GM23338 (cell line): ENCODE measurements at regions not wholly inside any gene's neighbourhood (a gene's known extent, or its start where the extent isn't known, plus 50 kb on each side); places are given as distances from the start of the nearest gene placed in this dataset.

Source experiments
- ATAC-seq: fragments of 200-7000 bp; cut with Tn5 transposase; 3 replicates; pipeline ENCODE4 v1.9.1; 2020
- DNase-seq: peaks from one replicate; pipeline ENCODE4 v3.0.0-alpha.2; 2015; ENCODE audit warnings: low spot score
- H2AFZ ChIP-seq: fragments of 200-600 bp; sonication (generic); 2 replicates; pipeline ENCODE4 v1.8.0; 2016; ENCODE audit warnings: antibody characterized with exemption, mild to moderate bottlenecking, moderate library complexity
- H3F3A ChIP-seq: fragments of 200-600 bp; sonication (generic); replicated peaks from 2 replicates; pipeline ENCODE4 v1.8.0; 2017; ENCODE audit warnings: antibody characterized with exemption, mixed run types, low read depth
- H3K27ac ChIP-seq: fragments of 200-600 bp; sonication (generic); 2 replicates; pipeline ENCODE4 v1.6.1; 2016; ENCODE audit warnings: low read depth
- H3K27me3 ChIP-seq: fragments of 200-600 bp; sonication (generic); 2 replicates; pipeline ENCODE4 v1.8.0; 2016; ENCODE audit warnings: mild to moderate bottlenecking, mixed run types, moderate library complexity; ENCODE audit not compliant: insufficient read depth
- H3K36me3 ChIP-seq: fragments of 200-600 bp; sonication (generic); 2 replicates; pipeline ENCODE4 v1.8.0; 2016; ENCODE audit warnings: mild to moderate bottlenecking; ENCODE audit not compliant: insufficient read depth
- H3K4me1 ChIP-seq: fragments of 200-600 bp; sonication (generic); 2 replicates; pipeline ENCODE4 v1.8.0; 2016; ENCODE audit warnings: mild to moderate bottlenecking, moderate library complexity; ENCODE audit not compliant: insufficient read depth
- H3K4me2 ChIP-seq: fragments of 200-600 bp; sonication (generic); 2 replicates; pipeline ENCODE4 v1.7.1; 2017; ENCODE audit warnings: mixed run types
- H3K4me3 ChIP-seq: fragments of 200-600 bp; sonication (generic); 2 replicates; pipeline ENCODE4 v1.6.1; 2016; ENCODE audit warnings: mixed run types
- H3K79me2 ChIP-seq: fragments of 200-600 bp; sonication (generic); replicated peaks from 2 replicates; pipeline ENCODE4 v1.8.0; 2017; ENCODE audit warnings: mild to moderate bottlenecking; ENCODE audit not compliant: insufficient read depth
- H3K9me2 ChIP-seq: fragments of 200-600 bp; sonication (generic); 2 replicates; pipeline ENCODE4 v1.8.0; 2017; ENCODE audit not compliant: insufficient read depth
- H4K20me1 ChIP-seq: fragments of 200-600 bp; sonication (generic); replicated peaks from 2 replicates; pipeline ENCODE4 v1.8.0; 2017; ENCODE audit warnings: mild to moderate bottlenecking; ENCODE audit not compliant: insufficient read depth
- H3K27ac Mint-ChIP-seq: 2 replicates; pipeline ENCODE4 v1.8.0; 2020; ENCODE audit warnings: inconsistent platforms, mild to moderate bottlenecking, moderate library complexity, mixed read lengths
- H3K27me3 Mint-ChIP-seq: 3 replicates; pipeline ENCODE4 v1.8.0; 2022; ENCODE audit warnings: low read depth, mild to moderate bottlenecking, moderate library complexity, mixed read lengths, inconsistent platforms; ENCODE audit not compliant: insufficient read depth, poor library complexity
- H3K36me3 Mint-ChIP-seq: 3 replicates; pipeline ENCODE4 v1.8.0; 2021; ENCODE audit warnings: low read depth, mild to moderate bottlenecking, inconsistent platforms, moderate library complexity, mixed read lengths
- H3K4me1 Mint-ChIP-seq: 3 replicates; pipeline ENCODE4 v1.8.0; 2020; ENCODE audit warnings: mild to moderate bottlenecking, inconsistent platforms, mixed read lengths
- H3K4me3 Mint-ChIP-seq: 3 replicates; pipeline ENCODE4 v1.8.0; 2021; ENCODE audit warnings: moderate library complexity, mild to moderate bottlenecking, inconsistent platforms, mixed read lengths
- H3K9me3 Mint-ChIP-seq: 3 replicates; pipeline ENCODE4 v1.8.0; 2020; ENCODE audit warnings: moderate library complexity, mild to moderate bottlenecking, inconsistent platforms, mixed read lengths
- CREB1 ChIP-seq: fragments of 250-450 bp; sonication (Bioruptor Pico); IDR thresholded peaks from 2 replicates; pipeline ENCODE4 v1.5.0; 2020; ENCODE audit warnings: low read depth, mild to moderate bottlenecking, moderate library complexity
- ETS1 ChIP-seq: IDR thresholded peaks from 2 replicates; pipeline ENCODE4 v1.6.1; 2016; ENCODE audit warnings: antibody characterized with exemption
- EZH2phosphoT487 ChIP-seq: fragments of 200-600 bp; sonication (generic); IDR thresholded peaks from one replicate; pipeline ENCODE4 v1.8.1; 2018; ENCODE audit warnings: antibody characterized with exemption; ENCODE audit not compliant: unreplicated experiment
- NANOG ChIP-seq: IDR thresholded peaks from 2 replicates; pipeline ENCODE4 v1.6.1; 2016; ENCODE audit warnings: antibody characterized with exemption, borderline replicate concordance
- POLR2AphosphoS5 ChIP-seq: IDR thresholded peaks from 2 replicates; pipeline ENCODE4 v1.6.1; 2016; ENCODE audit warnings: antibody characterized with exemption, low read depth
- STAT1 ChIP-seq: IDR thresholded peaks from one replicate; pipeline ENCODE4 v1.6.1; 2016; ENCODE audit warnings: antibody characterized with exemption; ENCODE audit not compliant: unreplicated experiment
- ZNF114 ChIP-seq: fragments of 250-450 bp; sonication (Bioruptor Pico); IDR thresholded peaks from 2 replicates; pipeline ENCODE4 v1.5.0; 2020; ENCODE audit warnings: mild to moderate bottlenecking, moderate library complexity
- ZNF331 ChIP-seq: fragments of 250-450 bp; sonication (Bioruptor Pico); IDR thresholded peaks from 2 replicates; pipeline ENCODE4 v1.5.0; 2020; ENCODE audit warnings: low read depth, mild to moderate bottlenecking, moderate library complexity
- TF ChIP-seq, protein P1 (sequence below): fragments of 250-450 bp; sonication (Bioruptor Pico); IDR thresholded peaks from 2 replicates; pipeline ENCODE4 v1.5.0; 2020; ENCODE audit warnings: mild to moderate bottlenecking, moderate library complexity
- TF ChIP-seq, protein P2 (sequence below): IDR thresholded peaks from one replicate; pipeline ENCODE4 v1.6.1; 2018; ENCODE audit warnings: antibody characterized with exemption; ENCODE audit not compliant: unreplicated experiment

DNA sequence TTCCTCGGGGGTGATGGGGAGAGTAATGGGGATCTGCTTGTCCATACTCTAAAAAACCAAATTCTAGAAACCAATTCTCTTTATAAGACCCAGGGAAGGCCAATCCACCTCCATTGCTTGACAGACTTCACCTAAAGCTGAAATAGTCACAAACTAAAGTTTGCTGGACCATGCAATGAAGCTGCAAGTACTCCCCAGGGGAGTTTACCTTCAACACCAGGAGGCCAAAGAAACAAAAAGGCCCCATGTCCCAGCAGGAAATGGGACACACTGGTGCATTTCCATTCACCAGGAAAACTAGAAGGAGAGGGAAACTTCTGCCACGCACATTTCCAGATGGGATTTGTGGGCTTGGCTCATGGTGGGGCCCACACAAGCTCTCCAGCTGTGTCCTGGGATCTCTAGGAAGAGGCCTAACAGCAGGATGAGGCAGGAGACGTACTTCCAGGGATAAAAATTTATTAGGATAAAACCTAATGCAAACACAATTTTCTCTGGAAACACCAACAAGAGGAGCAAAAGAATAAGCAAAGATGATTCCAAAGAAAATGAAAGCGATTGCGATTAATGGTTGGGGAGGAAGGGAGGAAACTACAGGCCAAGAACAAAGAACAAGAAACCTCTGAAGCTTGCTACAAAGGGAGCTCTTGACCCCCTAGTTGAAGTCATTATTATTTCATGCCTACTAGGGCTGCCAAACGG lies 238.0 kb upstream of the LRTM1 start:
- no peak overlapping the region for H3K27ac Mint-ChIP-seq
- Histone ChIP-seq H3K36me3 (no peaks in the 10 kb centered on the region), H3K27ac (no peak overlapping the region), H3K9me2 (peaks cover 16% of the 10 kb centered on the region; the same call in 1 of the 2 replicates), H3K27me3 (no peaks in the 10 kb centered on the region), H4K20me1 (no peaks in the 10 kb centered on the region), H3K79me2 (no peaks in the 10 kb centered on the region), H3K4me2 (no peak overlapping the region), H3K4me1 (no peaks in the 10 kb centered on the region), H3F3A (no peaks in the 10 kb centered on the region), H2AFZ (peak overlapping the region; percentile 39; the same call in 1 of the 2 replicates), H3K4me3 (no peak overlapping the region)
- ATAC-seq (no peak), DNase-seq (no peak)
- TF ChIP-seq ZNF114 (no peak), EZH2phosphoT487 (no peak), ZNF331 (CRISPR knock-in tag) (no peak)
- peaks cover 2% of the 10 kb centered on the region for H3K27me3 Mint-ChIP-seq
- H3K9me3 Mint-ChIP-seq = no peaks in the 10 kb centered on the region; the same call in 2 of the 3 replicates
- no peaks in the 10 kb centered on the region for H3K36me3 Mint-ChIP-seq
- H3K4me1 Mint-ChIP-seq = peaks cover 3% of the 10 kb centered on the region; the same call in 2 of the 3 replicates
- H3K4me3 Mint-ChIP-seq = no peak overlapping the region

DNA sequence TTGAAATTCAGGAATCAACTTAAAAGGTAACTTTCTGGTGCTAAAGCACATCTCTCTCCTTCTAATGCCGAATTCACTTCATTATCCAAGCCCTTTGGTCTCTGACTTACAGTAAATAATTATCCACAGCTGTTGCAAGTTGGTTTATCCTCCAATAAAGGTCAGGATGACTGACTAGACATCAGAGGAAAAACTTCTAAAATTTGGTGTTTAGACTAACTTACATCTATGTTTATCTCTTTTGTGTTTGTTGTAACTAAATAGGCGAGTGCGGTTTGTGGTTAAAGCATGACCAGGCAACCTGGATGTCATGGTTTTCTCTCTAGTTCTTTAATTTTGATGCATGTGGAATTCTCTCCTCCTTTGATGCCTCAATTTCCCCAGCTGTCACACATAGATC lies 237.4 kb upstream of the LRTM1 start:
- Histone ChIP-seq H3K4me1 (no peaks in the 10 kb centered on the region), H3F3A (no peaks in the 10 kb centered on the region), H3K79me2 (no peaks in the 10 kb centered on the region), H3K4me2 (no peak overlapping the region), H3K4me3 (no peak overlapping the region), H4K20me1 (no peaks in the 10 kb centered on the region), H3K27ac (no peak overlapping the region), H3K36me3 (no peaks in the 10 kb centered on the region), H2AFZ (no peak overlapping the region), H3K27me3 (no peaks in the 10 kb centered on the region), H3K9me2 (peaks cover 16% of the 10 kb centered on the region; the same call in 1 of the 2 replicates)
- ATAC-seq (no peak), DNase-seq (no peak)
- H3K27ac Mint-ChIP-seq = no peak overlapping the region
- no peaks in the 10 kb centered on the region for H3K36me3 Mint-ChIP-seq
- peaks cover 2% of the 10 kb centered on the region for H3K27me3 Mint-ChIP-seq
- H3K4me3 Mint-ChIP-seq = no peak overlapping the region
- H3K9me3 Mint-ChIP-seq = no peaks in the 10 kb centered on the region; the same call in 2 of the 3 replicates
- H3K4me1 Mint-ChIP-seq = peaks cover 3% of the 10 kb centered on the region; the same call in 2 of the 3 replicates
- TF ChIP-seq ETS1 = no peak
- no peak for TF ChIP-seq ZNF114
- no peak for TF ChIP-seq POLR2AphosphoS5
- no peak for TF ChIP-seq STAT1
- TF ChIP-seq, protein P1, sequence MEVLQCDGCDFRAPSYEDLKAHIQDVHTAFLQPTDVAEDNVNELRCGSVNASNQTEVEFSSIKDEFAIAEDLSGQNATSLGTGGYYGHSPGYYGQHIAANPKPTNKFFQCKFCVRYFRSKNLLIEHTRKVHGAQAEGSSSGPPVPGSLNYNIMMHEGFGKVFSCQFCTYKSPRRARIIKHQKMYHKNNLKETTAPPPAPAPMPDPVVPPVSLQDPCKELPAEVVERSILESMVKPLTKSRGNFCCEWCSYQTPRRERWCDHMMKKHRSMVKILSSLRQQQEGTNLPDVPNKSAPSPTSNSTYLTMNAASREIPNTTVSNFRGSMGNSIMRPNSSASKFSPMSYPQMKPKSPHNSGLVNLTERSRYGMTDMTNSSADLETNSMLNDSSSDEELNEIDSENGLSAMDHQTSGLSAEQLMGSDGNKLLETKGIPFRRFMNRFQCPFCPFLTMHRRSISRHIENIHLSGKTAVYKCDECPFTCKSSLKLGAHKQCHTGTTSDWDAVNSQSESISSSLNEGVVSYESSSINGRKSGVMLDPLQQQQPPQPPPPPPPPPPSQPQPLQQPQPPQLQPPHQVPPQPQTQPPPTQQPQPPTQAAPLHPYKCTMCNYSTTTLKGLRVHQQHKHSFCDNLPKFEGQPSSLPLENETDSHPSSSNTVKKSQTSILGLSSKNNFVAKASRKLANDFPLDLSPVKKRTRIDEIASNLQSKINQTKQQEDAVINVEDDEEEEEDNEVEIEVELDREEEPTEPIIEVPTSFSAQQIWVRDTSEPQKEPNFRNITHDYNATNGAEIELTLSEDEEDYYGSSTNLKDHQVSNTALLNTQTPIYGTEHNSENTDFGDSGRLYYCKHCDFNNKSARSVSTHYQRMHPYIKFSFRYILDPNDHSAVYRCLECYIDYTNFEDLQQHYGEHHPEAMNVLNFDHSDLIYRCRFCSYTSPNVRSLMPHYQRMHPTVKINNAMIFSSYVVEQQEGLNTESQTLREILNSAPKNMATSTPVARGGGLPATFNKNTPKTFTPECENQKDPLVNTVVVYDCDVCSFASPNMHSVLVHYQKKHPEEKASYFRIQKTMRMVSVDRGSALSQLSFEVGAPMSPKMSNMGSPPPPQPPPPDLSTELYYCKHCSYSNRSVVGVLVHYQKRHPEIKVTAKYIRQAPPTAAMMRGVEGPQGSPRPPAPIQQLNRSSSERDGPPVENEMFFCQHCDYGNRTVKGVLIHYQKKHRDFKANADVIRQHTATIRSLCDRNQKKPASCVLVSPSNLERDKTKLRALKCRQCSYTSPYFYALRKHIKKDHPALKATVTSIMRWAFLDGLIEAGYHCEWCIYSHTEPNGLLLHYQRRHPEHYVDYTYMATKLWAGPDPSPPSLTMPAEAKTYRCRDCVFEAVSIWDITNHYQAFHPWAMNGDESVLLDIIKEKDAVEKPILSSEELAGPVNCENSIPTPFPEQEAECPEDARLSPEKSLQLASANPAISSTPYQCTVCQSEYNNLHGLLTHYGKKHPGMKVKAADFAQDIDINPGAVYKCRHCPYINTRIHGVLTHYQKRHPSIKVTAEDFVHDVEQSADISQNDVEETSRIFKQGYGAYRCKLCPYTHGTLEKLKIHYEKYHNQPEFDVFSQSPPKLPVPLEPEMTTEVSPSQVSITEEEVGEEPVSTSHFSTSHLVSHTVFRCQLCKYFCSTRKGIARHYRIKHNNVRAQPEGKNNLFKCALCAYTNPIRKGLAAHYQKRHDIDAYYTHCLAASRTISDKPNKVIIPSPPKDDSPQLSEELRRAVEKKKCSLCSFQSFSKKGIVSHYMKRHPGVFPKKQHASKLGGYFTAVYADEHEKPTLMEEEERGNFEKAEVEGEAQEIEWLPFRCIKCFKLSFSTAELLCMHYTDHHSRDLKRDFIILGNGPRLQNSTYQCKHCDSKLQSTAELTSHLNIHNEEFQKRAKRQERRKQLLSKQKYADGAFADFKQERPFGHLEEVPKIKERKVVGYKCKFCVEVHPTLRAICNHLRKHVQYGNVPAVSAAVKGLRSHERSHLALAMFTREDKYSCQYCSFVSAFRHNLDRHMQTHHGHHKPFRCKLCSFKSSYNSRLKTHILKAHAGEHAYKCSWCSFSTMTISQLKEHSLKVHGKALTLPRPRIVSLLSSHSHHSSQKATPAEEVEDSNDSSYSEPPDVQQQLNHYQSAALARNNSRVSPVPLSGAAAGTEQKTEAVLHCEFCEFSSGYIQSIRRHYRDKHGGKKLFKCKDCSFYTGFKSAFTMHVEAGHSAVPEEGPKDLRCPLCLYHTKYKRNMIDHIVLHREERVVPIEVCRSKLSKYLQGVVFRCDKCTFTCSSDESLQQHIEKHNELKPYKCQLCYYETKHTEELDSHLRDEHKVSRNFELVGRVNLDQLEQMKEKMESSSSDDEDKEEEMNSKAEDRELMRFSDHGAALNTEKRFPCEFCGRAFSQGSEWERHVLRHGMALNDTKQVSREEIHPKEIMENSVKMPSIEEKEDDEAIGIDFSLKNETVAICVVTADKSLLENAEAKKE (CRISPR knock-in tag) = no peak
- no peak for TF ChIP-seq NANOG
- no peak for TF ChIP-seq ZNF331 (CRISPR knock-in tag)
- TF ChIP-seq, protein P2, sequence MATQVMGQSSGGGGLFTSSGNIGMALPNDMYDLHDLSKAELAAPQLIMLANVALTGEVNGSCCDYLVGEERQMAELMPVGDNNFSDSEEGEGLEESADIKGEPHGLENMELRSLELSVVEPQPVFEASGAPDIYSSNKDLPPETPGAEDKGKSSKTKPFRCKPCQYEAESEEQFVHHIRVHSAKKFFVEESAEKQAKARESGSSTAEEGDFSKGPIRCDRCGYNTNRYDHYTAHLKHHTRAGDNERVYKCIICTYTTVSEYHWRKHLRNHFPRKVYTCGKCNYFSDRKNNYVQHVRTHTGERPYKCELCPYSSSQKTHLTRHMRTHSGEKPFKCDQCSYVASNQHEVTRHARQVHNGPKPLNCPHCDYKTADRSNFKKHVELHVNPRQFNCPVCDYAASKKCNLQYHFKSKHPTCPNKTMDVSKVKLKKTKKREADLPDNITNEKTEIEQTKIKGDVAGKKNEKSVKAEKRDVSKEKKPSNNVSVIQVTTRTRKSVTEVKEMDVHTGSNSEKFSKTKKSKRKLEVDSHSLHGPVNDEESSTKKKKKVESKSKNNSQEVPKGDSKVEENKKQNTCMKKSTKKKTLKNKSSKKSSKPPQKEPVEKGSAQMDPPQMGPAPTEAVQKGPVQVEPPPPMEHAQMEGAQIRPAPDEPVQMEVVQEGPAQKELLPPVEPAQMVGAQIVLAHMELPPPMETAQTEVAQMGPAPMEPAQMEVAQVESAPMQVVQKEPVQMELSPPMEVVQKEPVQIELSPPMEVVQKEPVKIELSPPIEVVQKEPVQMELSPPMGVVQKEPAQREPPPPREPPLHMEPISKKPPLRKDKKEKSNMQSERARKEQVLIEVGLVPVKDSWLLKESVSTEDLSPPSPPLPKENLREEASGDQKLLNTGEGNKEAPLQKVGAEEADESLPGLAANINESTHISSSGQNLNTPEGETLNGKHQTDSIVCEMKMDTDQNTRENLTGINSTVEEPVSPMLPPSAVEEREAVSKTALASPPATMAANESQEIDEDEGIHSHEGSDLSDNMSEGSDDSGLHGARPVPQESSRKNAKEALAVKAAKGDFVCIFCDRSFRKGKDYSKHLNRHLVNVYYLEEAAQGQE = no peak
- no peak for TF ChIP-seq CREB1 (CRISPR knock-in tag)
